SK-N-SH (cell line): ENCODE measurements at regions not wholly inside any gene's neighbourhood (a gene's known extent, or its start where the extent isn't known, plus 50 kb on each side); places are given as distances from the start of the nearest gene placed in this dataset.

Experiments
- CTCF ChIA-PET: fragments of 300-600, 350-600 bp; formaldehyde crosslinking; extraction: SDS; loops from one replicate; lab custom pipeline; 2021; lab: Yijun Ruan, JAX
- POLR2A ChIA-PET: fragments of 350-600 bp; sonication (Branson Sonifier 250); formaldehyde crosslinking; extraction: SDS; loops from one replicate; lab custom pipeline; 2020; ENCODE audit warnings: antibody characterized with exemption, inconsistent platforms; lab: Yijun Ruan, JAX
- DNase-seq: peaks from one replicate; pipeline ENCODE4 v3.0.0; 2012
- H2AFZ ChIP-seq: fragments of 200-600 bp; sonication (generic); 2 replicates; pipeline ENCODE4 v1.8.1; 2016; ENCODE audit warnings: antibody characterized with exemption, mild to moderate bottlenecking, low read depth
- H3F3A ChIP-seq: fragments of 200-600 bp; sonication (generic); replicated peaks from 2 replicates; pipeline ENCODE3; 2016; ENCODE audit warnings: antibody characterized with exemption, mild to moderate bottlenecking; ENCODE audit not compliant: insufficient read depth
- H3K27ac ChIP-seq, 2 experiments: fragments of 200-500 bp in 1 of 2; fragments of 200-600 bp in 1 of 2; sonication (Bioruptor generic) in 1 of 2; sonication (generic), shearing (Covaris generic) in 1 of 2; 2 replicates each; pipeline versions ENCODE4 v1.5.1 to v1.6.1; 2014 to 2016; ENCODE audit warnings: low read depth in 2 of 2, inconsistent platforms in 1 of 2, low read length in 1 of 2, mild to moderate bottlenecking in 1 of 2, mixed read lengths in 1 of 2
- H3K27me3 ChIP-seq: fragments of 200-600 bp; sonication (generic), shearing (Covaris generic); 2 replicates; pipeline ENCODE4 v1.6.1; 2016; ENCODE audit warnings: mixed run types; ENCODE audit not compliant: insufficient read depth
- H3K36me3 ChIP-seq, 2 experiments: fragments of 200-500 bp in 1 of 2; fragments of 200-600 bp in 1 of 2; sonication (Bioruptor generic) in 1 of 2; sonication (generic) in 1 of 2; replicated peaks in 1 of 2; 2 replicates each; pipeline versions ENCODE3 to v1.5.1; 2014 to 2016; ENCODE audit warnings: low read length in 1 of 2, mild to moderate bottlenecking in 1 of 2; ENCODE audit not compliant: insufficient read depth in 2 of 2, control insufficient read depth in 1 of 2
- H3K4me1 ChIP-seq, 2 experiments: fragments of 200-500 bp in 1 of 2; fragments of 200-600 bp in 1 of 2; sonication (Bioruptor generic) in 1 of 2; sonication (generic), shearing (Covaris generic) in 1 of 2; 2 replicates each; pipeline versions ENCODE4 v1.5.1 to v1.6.1; 2014 to 2016; ENCODE audit warnings: low read depth in 1 of 2, low read length in 1 of 2, mixed run types in 1 of 2; ENCODE audit not compliant: insufficient read depth in 2 of 2, control insufficient read depth in 1 of 2
- H3K4me2 ChIP-seq: fragments of 200-600 bp; sonication (generic), shearing (Covaris generic); 2 replicates; pipeline ENCODE4 v1.6.1; 2017; ENCODE audit warnings: mixed run types
- H3K4me3 ChIP-seq, 2 experiments: fragments of 200-500 bp in 1 of 2; fragments of 200-600 bp in 1 of 2; sonication (Bioruptor generic) in 1 of 2; sonication (generic), shearing (Covaris generic) in 1 of 2; 2 replicates each; pipeline versions ENCODE4 v1.5.1 to v1.8.1; 2014 to 2016; ENCODE audit warnings: low read depth in 2 of 2, inconsistent platforms in 1 of 2, low read length in 1 of 2, mild to moderate bottlenecking in 1 of 2, mixed read lengths in 1 of 2, moderate library complexity in 1 of 2
- H3K79me2 ChIP-seq: fragments of 200-600 bp; sonication (generic); 2 replicates; pipeline ENCODE4 v1.8.1; 2017; ENCODE audit warnings: mild to moderate bottlenecking; ENCODE audit not compliant: insufficient read depth
- H3K9ac ChIP-seq: fragments of 200-600 bp; sonication (generic); 2 replicates; pipeline ENCODE4 v1.6.1; 2017; ENCODE audit warnings: mixed run types
- H3K9me2 ChIP-seq: fragments of 200-600 bp; sonication (generic); 2 replicates; pipeline ENCODE4 v1.6.1; 2017; ENCODE audit warnings: mixed run types
- H3K9me3 ChIP-seq: fragments of 200-600 bp; sonication (generic); 2 replicates; pipeline ENCODE4 v1.6.1; 2017; ENCODE audit warnings: mixed run types, mild to moderate bottlenecking, moderate library complexity
- H4K20me1 ChIP-seq: fragments of 200-600 bp; sonication (generic); 2 replicates; pipeline ENCODE4 v1.6.1; 2017; ENCODE audit warnings: mild to moderate bottlenecking, mixed run types; ENCODE audit not compliant: insufficient read depth
- ELF1 ChIP-seq: IDR thresholded peaks from 2 replicates; pipeline ENCODE4 v1.4.0; 2012
- FOSL2 ChIP-seq: IDR thresholded peaks from 2 replicates; pipeline ENCODE4 v1.4.0; 2012; ENCODE audit warnings: low read depth, mild to moderate bottlenecking, moderate library complexity, borderline replicate concordance
- MAX ChIP-seq: IDR thresholded peaks from 2 replicates; pipeline ENCODE4 v1.4.0; 2012; ENCODE audit warnings: low read depth
- NFIC ChIP-seq: IDR thresholded peaks from 2 replicates; pipeline ENCODE4 v1.4.0; 2012; ENCODE audit warnings: borderline replicate concordance
- PBX3 ChIP-seq: IDR thresholded peaks from 2 replicates; pipeline ENCODE4; 2012
- POLR2AphosphoS5 ChIP-seq: IDR thresholded peaks from 2 replicates; pipeline ENCODE4 v1.6.1; 2012; ENCODE audit warnings: low read depth, low read length
- RAD21 ChIP-seq: IDR thresholded peaks from 2 replicates; pipeline ENCODE4 v1.6.1; 2012; ENCODE audit warnings: mild to moderate bottlenecking, low read length
- RCOR1 ChIP-seq: fragments of 150-350 bp; IDR thresholded peaks from 2 replicates; pipeline ENCODE4 v1.6.1; 2017; ENCODE audit warnings: antibody characterized with exemption, low read length
- REST ChIP-seq: IDR thresholded peaks from 2 replicates; pipeline ENCODE4 v1.6.1; 2012; ENCODE audit warnings: mild to moderate bottlenecking, low read depth, low read length, moderate library complexity
- RFX5 ChIP-seq: IDR thresholded peaks from 2 replicates; pipeline ENCODE4 v1.6.1; 2012; ENCODE audit warnings: mild to moderate bottlenecking, improper control_type of control experiment, low read length
- SIN3A ChIP-seq: IDR thresholded peaks from 2 replicates; pipeline ENCODE4 v1.6.1; 2012; ENCODE audit warnings: low read depth, mild to moderate bottlenecking, low read length, moderate library complexity, borderline replicate concordance
- TEAD4 ChIP-seq: IDR thresholded peaks from 2 replicates; pipeline ENCODE4 v1.4.0; 2012; ENCODE audit warnings: mild to moderate bottlenecking, borderline replicate concordance; ENCODE audit not compliant: insufficient read depth
- YY1 ChIP-seq: IDR thresholded peaks from 2 replicates; pipeline ENCODE4 v1.4.0; 2012; ENCODE audit warnings: low read depth, mild to moderate bottlenecking
- ZBTB33 ChIP-seq: IDR thresholded peaks from 2 replicates; pipeline ENCODE4 v1.4.0; 2012; ENCODE audit warnings: low read depth, borderline replicate concordance
- WGBS: methylation state at CpG from one replicate; pipeline ENCODE4 v1.1.6; 2017; ENCODE audit warnings: low lambda C conversion rate; 5-methylcytosine and 5-hydroxymethylcytosine counted together

- POLR2A ChIA-PET = no interaction called here
These were observed 471.0 kb upstream of the MEF2C start for GRCh38 chr5:89353837-89354551.

More at GRCh38 chr5:89353837-89354551, 471.0 kb upstream of the MEF2C start:
- H3K36me3 ChIP-seq = no peaks in the 10 kb centered on the region
- no peak overlapping the region for H3K9ac ChIP-seq
- 32% methylated on average over 1 of the region's 1 CpG for WGBS
- TF ChIP-seq RAD21 (no peak), FOSL2 (no peak), TEAD4 (no peak), PBX3 (no peak), MAX (no peak), ELF1 (no peak), YY1 (no peak), NFIC (no peak), RCOR1 (no peak), POLR2AphosphoS5 (no peak), SIN3A (no peak), RFX5 (no peak), REST (no peak), ZBTB33 (no peak)
- H2AFZ ChIP-seq = no peak overlapping the region
- H3F3A ChIP-seq = no peaks in the 10 kb centered on the region
- no peaks in the 10 kb centered on the region for H3K9me3 ChIP-seq
- H3K27me3 ChIP-seq = no peaks in the 10 kb centered on the region
- H3K4me2 ChIP-seq = no peak overlapping the region
- H3K9me2 ChIP-seq = no peaks in the 10 kb centered on the region
- DNase-seq = no peak
- no peak overlapping the region for H3K27ac ChIP-seq
- CTCF ChIA-PET = interaction anchor here (1.5 kb wide), 1 partner anchor 11 kb away, joined by 5 read pairs; no protein-coding TSS in a partner anchor
- H3K4me1 ChIP-seq = no peaks in the 10 kb centered on the region; a peak in 1 of 4 replicates
- no peaks in the 10 kb centered on the region for H4K20me1 ChIP-seq
- no peaks in the 10 kb centered on the region for H3K79me2 ChIP-seq
- H3K4me3 ChIP-seq = no peak overlapping the region
